A549 (cell line): ENCODE measurements at regions not wholly inside any gene's neighbourhood (a gene's known extent, or its start where the extent isn't known, plus 50 kb on each side); places are given as distances from the start of the nearest gene placed in this dataset.

Experiments
- CEBPB ChIP-seq, 2 experiments: fragments of >200 bp in 1 of 2; sonication (Bioruptor Twin) in 1 of 2; formaldehyde crosslinking in 1 of 2; IDR thresholded peaks; 2 replicates each; pipeline ENCODE4 v1.6.1; 2012 to 2016
- NFE2L2 ChIP-seq: fragments of 150-350 bp; conservative IDR thresholded peaks from 2 replicates; pipeline ENCODE4 v1.6.1; 2014; ENCODE audit warnings: low read length
- RAD21 ChIP-seq, 2 experiments: fragments of >200 bp in 1 of 2; sonication (Bioruptor Twin) in 1 of 2; formaldehyde crosslinking in 1 of 2; IDR thresholded peaks in 1 of 2; conservative IDR thresholded peaks in 1 of 2; 2 replicates in 1 of 2; 3 replicates in 1 of 2; pipeline ENCODE4 v1.6.1; 2012 to 2018; ENCODE audit warnings: inconsistent platforms in 1 of 2
- RCOR1 ChIP-seq: fragments of 150-350 bp; IDR thresholded peaks from 2 replicates; pipeline ENCODE4 v1.6.1; 2014; ENCODE audit warnings: antibody characterized with exemption, low read length, low read depth
- TF ChIP-seq, protein P1 (sequence below): fragments of >200 bp; sonication (Bioruptor Twin); formaldehyde crosslinking; IDR thresholded peaks from 3 replicates; pipeline ENCODE4 v1.5.1; 2016

DNA sequence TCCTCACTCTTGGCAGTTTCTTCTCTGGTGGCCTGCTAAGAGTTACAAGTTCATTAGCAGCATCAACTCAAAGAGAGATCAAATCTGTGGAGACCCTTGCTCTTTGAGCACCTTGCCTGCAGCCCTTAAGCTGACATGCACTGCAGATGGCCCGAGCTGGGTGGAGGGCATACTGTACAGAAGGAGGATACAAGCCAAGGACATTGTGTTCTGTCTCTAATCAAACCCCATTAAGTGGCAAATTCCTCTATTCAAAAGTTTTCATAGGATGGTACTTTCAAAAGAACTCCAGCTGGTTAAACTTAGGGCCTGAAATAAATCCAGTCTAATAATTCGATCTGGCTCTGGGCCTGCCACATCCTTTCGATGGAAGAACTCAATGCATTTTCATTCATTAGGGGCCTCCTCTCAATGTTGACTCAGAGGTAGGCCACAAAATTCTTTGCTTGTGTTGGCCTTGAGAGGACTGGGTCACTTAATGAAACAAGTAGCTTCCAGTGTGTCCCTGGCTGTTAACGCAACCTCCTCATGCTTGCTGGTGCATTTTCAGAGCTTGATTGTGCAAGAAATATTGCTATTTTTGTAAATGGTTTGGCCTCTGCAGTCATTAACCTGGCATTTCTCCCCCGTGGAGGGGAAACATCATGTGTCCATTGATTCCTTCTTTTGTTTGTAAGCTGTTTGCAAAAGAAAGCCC is 318.2 kb downstream of the NUAK1 start:
- TF ChIP-seq NFE2L2 = no peak
- no peak for TF ChIP-seq RCOR1
- no peak for TF ChIP-seq CEBPB (IDR thresholded peaks at IDR 0.05)
- no peak for TF ChIP-seq RAD21 (conservative IDR thresholded peaks at IDR 0.05 in 1 of 2, IDR thresholded peaks at IDR 0.05 in 1 of 2)
- TF ChIP-seq, protein P1, sequence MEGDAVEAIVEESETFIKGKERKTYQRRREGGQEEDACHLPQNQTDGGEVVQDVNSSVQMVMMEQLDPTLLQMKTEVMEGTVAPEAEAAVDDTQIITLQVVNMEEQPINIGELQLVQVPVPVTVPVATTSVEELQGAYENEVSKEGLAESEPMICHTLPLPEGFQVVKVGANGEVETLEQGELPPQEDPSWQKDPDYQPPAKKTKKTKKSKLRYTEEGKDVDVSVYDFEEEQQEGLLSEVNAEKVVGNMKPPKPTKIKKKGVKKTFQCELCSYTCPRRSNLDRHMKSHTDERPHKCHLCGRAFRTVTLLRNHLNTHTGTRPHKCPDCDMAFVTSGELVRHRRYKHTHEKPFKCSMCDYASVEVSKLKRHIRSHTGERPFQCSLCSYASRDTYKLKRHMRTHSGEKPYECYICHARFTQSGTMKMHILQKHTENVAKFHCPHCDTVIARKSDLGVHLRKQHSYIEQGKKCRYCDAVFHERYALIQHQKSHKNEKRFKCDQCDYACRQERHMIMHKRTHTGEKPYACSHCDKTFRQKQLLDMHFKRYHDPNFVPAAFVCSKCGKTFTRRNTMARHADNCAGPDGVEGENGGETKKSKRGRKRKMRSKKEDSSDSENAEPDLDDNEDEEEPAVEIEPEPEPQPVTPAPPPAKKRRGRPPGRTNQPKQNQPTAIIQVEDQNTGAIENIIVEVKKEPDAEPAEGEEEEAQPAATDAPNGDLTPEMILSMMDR = no peak
